ENCODE measurements at regions not wholly inside any gene's neighbourhood (a gene's known extent, or its start where the extent isn't known, plus 50 kb on each side); places are given as distances from the start of the nearest gene placed in this dataset.

GRCh38 chr12:127820846-127821245, 446.1 kb upstream of the TMEM132C start:
- CTCF ChIA-PET, result no interaction called here
- intact Hi-C loops (cut with micrococcal nuclease), result no loop called here
- ATAC-seq (ENCODE audit: low read depth), result no peak

DNA sequence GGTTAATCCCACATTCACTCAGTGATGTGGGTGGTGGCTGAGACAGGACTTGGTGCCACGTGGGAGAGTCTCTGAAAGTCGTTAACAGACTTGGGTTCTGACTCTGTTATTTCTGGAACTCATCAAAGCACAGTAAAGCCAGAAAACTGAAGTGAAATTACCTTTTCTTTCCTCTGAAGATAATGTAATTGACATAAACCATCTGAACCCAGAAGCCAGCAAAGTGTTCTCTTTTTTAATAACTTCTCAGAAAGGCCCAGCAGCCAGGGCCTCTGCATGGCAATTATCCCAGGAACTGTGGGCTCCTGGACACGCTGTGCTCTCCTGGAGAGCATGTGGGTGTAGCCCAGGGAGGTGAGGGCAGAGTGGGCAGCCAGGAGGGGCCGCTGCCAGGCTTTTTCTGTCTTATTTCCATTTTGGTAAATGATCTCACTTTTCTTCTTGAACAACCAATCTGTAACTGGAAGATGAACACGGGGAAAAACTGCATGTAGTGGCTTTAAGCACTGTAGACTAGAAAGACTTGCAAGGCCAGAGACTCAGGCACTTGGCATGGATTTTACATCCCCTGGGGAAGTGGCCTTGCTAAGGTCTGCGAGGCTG, 444.1 kb upstream of the TMEM132C start:
- Mint-ChIP-seq H3K27me3 (no peaks in the 10 kb centered on the region), H3K9me3 (peaks cover 4% of the 10 kb centered on the region), H3K4me1 (no peaks in the 10 kb centered on the region), H3K4me3 (no peak overlapping the region), H3K27ac (no peak overlapping the region), H3K36me3 (ENCODE audit: low read depth) (no peaks in the 10 kb centered on the region)
- TF ChIP-seq, protein P1, sequence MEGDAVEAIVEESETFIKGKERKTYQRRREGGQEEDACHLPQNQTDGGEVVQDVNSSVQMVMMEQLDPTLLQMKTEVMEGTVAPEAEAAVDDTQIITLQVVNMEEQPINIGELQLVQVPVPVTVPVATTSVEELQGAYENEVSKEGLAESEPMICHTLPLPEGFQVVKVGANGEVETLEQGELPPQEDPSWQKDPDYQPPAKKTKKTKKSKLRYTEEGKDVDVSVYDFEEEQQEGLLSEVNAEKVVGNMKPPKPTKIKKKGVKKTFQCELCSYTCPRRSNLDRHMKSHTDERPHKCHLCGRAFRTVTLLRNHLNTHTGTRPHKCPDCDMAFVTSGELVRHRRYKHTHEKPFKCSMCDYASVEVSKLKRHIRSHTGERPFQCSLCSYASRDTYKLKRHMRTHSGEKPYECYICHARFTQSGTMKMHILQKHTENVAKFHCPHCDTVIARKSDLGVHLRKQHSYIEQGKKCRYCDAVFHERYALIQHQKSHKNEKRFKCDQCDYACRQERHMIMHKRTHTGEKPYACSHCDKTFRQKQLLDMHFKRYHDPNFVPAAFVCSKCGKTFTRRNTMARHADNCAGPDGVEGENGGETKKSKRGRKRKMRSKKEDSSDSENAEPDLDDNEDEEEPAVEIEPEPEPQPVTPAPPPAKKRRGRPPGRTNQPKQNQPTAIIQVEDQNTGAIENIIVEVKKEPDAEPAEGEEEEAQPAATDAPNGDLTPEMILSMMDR (IDR thresholded peaks at IDR 0.05), result no peak
- POLR2A ChIA-PET, result no interaction called here
- DNase-seq, result no peak
- CTCF ChIA-PET, result no interaction called here
- ATAC-seq (ENCODE audit: low read depth), result no peak
- intact Hi-C loops (cut with micrococcal nuclease), result no loop called here

More at GRCh38 chr12:127820846-127821245, 446.1 kb upstream of the TMEM132C start:
- Mint-ChIP-seq H3K9me3 (peaks cover 4% of the 10 kb centered on the region), H3K4me1 (no peaks in the 10 kb centered on the region), H3K27ac (no peak overlapping the region), H3K27me3 (no peaks in the 10 kb centered on the region), H3K36me3 (ENCODE audit: low read depth) (no peaks in the 10 kb centered on the region), H3K4me3 (no peak overlapping the region)
- POLR2A ChIA-PET, result no interaction called here
- no peak for DNase-seq
- TF ChIP-seq, protein P1 (IDR thresholded peaks at IDR 0.05), result no peak

- H3K36me3 Mint-ChIP-seq (ENCODE audit: low read depth), result no peaks in the 10 kb centered on the region
- DNase-seq (no peak), ATAC-seq (ENCODE audit: low read depth) (no peak)
- intact Hi-C loops (cut with micrococcal nuclease), result no loop called here
- H3K27ac Mint-ChIP-seq, result no peak overlapping the region
- H3K27me3 Mint-ChIP-seq, result no peaks in the 10 kb centered on the region
- H3K9me3 Mint-ChIP-seq, result peaks cover 4% of the 10 kb centered on the region
- ChIA-PET CTCF (no interaction called here), POLR2A (no interaction called here)
- TF ChIP-seq, protein P1 (IDR thresholded peaks at IDR 0.05), result no peak
- no peaks in the 10 kb centered on the region for H3K4me1 Mint-ChIP-seq
- no peak overlapping the region for H3K4me3 Mint-ChIP-seq
Measured at GRCh38 chr12:127823801-127824200, 443.2 kb upstream of the TMEM132C start.

GRCh38 chr12:127829281-127830064, 437.5 kb upstream of the TMEM132C start:
- TF ChIP-seq, protein P1 (IDR thresholded peaks at IDR 0.05), result no peak
- intact Hi-C loops (cut with micrococcal nuclease), result no loop called here
- ChIA-PET CTCF (no interaction called here), POLR2A (no interaction called here)
- no peak overlapping the region for H3K4me3 Mint-ChIP-seq
- H3K36me3 Mint-ChIP-seq (ENCODE audit: low read depth), result no peaks in the 10 kb centered on the region
- DNase-seq (no peak), ATAC-seq (ENCODE audit: low read depth) (no peak)
- no peak overlapping the region for H3K27ac Mint-ChIP-seq
- no peaks in the 10 kb centered on the region for H3K27me3 Mint-ChIP-seq
- H3K9me3 Mint-ChIP-seq, result peaks cover 2% of the 10 kb centered on the region
- no peaks in the 10 kb centered on the region for H3K4me1 Mint-ChIP-seq

DNA sequence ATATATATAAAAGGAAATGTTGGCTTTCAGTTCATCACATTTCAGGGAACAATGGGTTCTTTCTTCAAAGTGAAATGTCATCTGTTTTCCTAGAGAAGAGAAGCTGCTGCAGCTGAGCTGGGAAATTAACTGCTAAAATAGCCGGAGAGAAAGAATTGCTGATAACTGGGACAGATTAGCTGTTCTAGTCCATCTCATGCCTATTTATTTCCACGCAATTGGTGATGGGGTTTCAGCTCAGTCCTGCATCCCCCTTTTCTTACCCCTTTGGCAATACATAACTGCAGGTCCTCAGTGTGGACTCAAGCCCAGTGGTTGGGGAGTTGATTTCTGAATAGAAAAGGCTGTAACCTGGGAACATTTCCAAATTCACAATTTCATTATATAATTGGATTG, 436.9 kb upstream of the TMEM132C start:
- ChIA-PET CTCF (no interaction called here), POLR2A (no interaction called here)
- ATAC-seq (ENCODE audit: low read depth) (no peak), DNase-seq (no peak)
- no peak overlapping the region for H3K4me3 Mint-ChIP-seq
- H3K4me1 Mint-ChIP-seq, result no peaks in the 10 kb centered on the region
- H3K27me3 Mint-ChIP-seq, result no peaks in the 10 kb centered on the region
- no peaks in the 10 kb centered on the region for H3K36me3 Mint-ChIP-seq (ENCODE audit: low read depth)
- intact Hi-C loops (cut with micrococcal nuclease), result no loop called here
- H3K27ac Mint-ChIP-seq, result no peak overlapping the region
- TF ChIP-seq, protein P1 (IDR thresholded peaks at IDR 0.05), result no peak
- H3K9me3 Mint-ChIP-seq, result peaks cover 5% of the 10 kb centered on the region

Data from activated B cell treated with CpG ODN at 0.5 μM for 24 hours (primary cell).